ENCODE measurements at regions not wholly inside any gene's neighbourhood (a gene's known extent, or its start where the extent isn't known, plus 50 kb on each side); places are given as distances from the start of the nearest gene placed in this dataset.

GRCh38 chr1:243968413-243968812 lies 82.7 kb upstream of the ZBTB18 start:
- H3K36me3 Mint-ChIP-seq, result no peaks in the 10 kb centered on the region
- H3K27me3 Mint-ChIP-seq, result peaks cover 7% of the 10 kb centered on the region
- TF ChIP-seq CTCF (conservative IDR thresholded peaks at IDR 0.05), result no peak
- no peak overlapping the region for H3K4me3 Mint-ChIP-seq
- H3K9me3 Mint-ChIP-seq, result no peaks in the 10 kb centered on the region
- peaks cover 14% of the 10 kb centered on the region for H3K4me1 Mint-ChIP-seq (ENCODE audit: unreplicated experiment)
- no peak for DNase-seq (ENCODE audit: extremely low spot score, unreplicated experiment)
- H3K27ac Mint-ChIP-seq, result no peak overlapping the region

GRCh38 chr1:243964915-243965314 lies 86.2 kb upstream of the ZBTB18 start:
- peaks cover 10% of the 10 kb centered on the region for H3K27me3 Mint-ChIP-seq
- no peaks in the 10 kb centered on the region for H3K9me3 Mint-ChIP-seq
- H3K36me3 Mint-ChIP-seq, result no peaks in the 10 kb centered on the region
- peaks cover 14% of the 10 kb centered on the region for H3K4me1 Mint-ChIP-seq (ENCODE audit: unreplicated experiment)
- H3K27ac Mint-ChIP-seq, result no peak overlapping the region
- no peak overlapping the region for H3K4me3 Mint-ChIP-seq
- TF ChIP-seq CTCF (conservative IDR thresholded peaks at IDR 0.05), result no peak
- DNase-seq (ENCODE audit: extremely low spot score, unreplicated experiment), result no peak

- H3K4me1 Mint-ChIP-seq (ENCODE audit: unreplicated experiment), result peaks cover 16% of the 10 kb centered on the region
- H3K27ac Mint-ChIP-seq, result no peak overlapping the region
- no peaks in the 10 kb centered on the region for H3K36me3 Mint-ChIP-seq
- no peak overlapping the region for H3K4me3 Mint-ChIP-seq
- TF ChIP-seq CTCF (conservative IDR thresholded peaks at IDR 0.05), result no peak
- no peak for DNase-seq (ENCODE audit: extremely low spot score, unreplicated experiment)
- peaks cover 10% of the 10 kb centered on the region for H3K27me3 Mint-ChIP-seq
- no peaks in the 10 kb centered on the region for H3K9me3 Mint-ChIP-seq
Measured at GRCh38 chr1:243963571-243963970, 87.5 kb upstream of the ZBTB18 start.

GRCh38 chr1:243962541-243962940 lies 88.5 kb upstream of the ZBTB18 start:
- TF ChIP-seq CTCF (conservative IDR thresholded peaks at IDR 0.05), result no peak
- Mint-ChIP-seq H3K36me3 (no peaks in the 10 kb centered on the region), H3K4me1 (ENCODE audit: unreplicated experiment) (peaks cover 6% of the 10 kb centered on the region), H3K27ac (no peak overlapping the region), H3K9me3 (no peaks in the 10 kb centered on the region), H3K27me3 (peaks cover 3% of the 10 kb centered on the region), H3K4me3 (no peak overlapping the region)
- no peak for DNase-seq (ENCODE audit: extremely low spot score, unreplicated experiment)

- no peak for TF ChIP-seq CTCF (conservative IDR thresholded peaks at IDR 0.05)
- no peak for DNase-seq (ENCODE audit: extremely low spot score, unreplicated experiment)
- Mint-ChIP-seq H3K36me3 (no peaks in the 10 kb centered on the region), H3K4me3 (no peak overlapping the region), H3K27me3 (peaks cover 3% of the 10 kb centered on the region), H3K27ac (no peak overlapping the region), H3K4me1 (ENCODE audit: unreplicated experiment) (peaks cover 5% of the 10 kb centered on the region), H3K9me3 (no peaks in the 10 kb centered on the region)
Measured at GRCh38 chr1:243959998-243960397, 91.1 kb upstream of the ZBTB18 start.

- Mint-ChIP-seq H3K27ac (no peak overlapping the region), H3K4me3 (no peak overlapping the region), H3K36me3 (no peaks in the 10 kb centered on the region), H3K9me3 (no peaks in the 10 kb centered on the region), H3K27me3 (peaks cover 3% of the 10 kb centered on the region), H3K4me1 (ENCODE audit: unreplicated experiment) (peaks cover 5% of the 10 kb centered on the region)
- no peak for DNase-seq (ENCODE audit: extremely low spot score, unreplicated experiment)
- TF ChIP-seq CTCF (conservative IDR thresholded peaks at IDR 0.05), result no peak
Measured at GRCh38 chr1:243957141-243957540, 93.9 kb upstream of the ZBTB18 start.
